GM23248 (cell line): ENCODE measurements at regions not wholly inside any gene's neighbourhood (a gene's known extent, or its start where the extent isn't known, plus 50 kb on each side); places are given as distances from the start of the nearest gene placed in this dataset.

ENCODE experiments used
- EZH2 ChIP-seq: fragments of 200-600 bp; sonication (generic); IDR thresholded peaks from 2 replicates; pipeline ENCODE4 v1.6.1; 2018; ENCODE audit warnings: antibody characterized with exemption, mild to moderate bottlenecking; ENCODE audit not compliant: insufficient read depth, poor library complexity, severe bottlenecking
- EZH2phosphoT487 ChIP-seq: fragments of 200-600 bp; sonication (generic); IDR thresholded peaks from 2 replicates; pipeline ENCODE4 v1.6.1; 2018; ENCODE audit warnings: antibody characterized with exemption, moderate library complexity, mild to moderate bottlenecking, low read depth; ENCODE audit not compliant: insufficient read depth

GRCh38 chr15:53903129-53903528 is 75.1 kb upstream of the UNC13C start:
- TF ChIP-seq EZH2phosphoT487 (no peak), EZH2 (no peak)
